ENCODE measurements at regions not wholly inside any gene's neighbourhood (a gene's known extent, or its start where the extent isn't known, plus 50 kb on each side); places are given as distances from the start of the nearest gene placed in this dataset.

DNA sequence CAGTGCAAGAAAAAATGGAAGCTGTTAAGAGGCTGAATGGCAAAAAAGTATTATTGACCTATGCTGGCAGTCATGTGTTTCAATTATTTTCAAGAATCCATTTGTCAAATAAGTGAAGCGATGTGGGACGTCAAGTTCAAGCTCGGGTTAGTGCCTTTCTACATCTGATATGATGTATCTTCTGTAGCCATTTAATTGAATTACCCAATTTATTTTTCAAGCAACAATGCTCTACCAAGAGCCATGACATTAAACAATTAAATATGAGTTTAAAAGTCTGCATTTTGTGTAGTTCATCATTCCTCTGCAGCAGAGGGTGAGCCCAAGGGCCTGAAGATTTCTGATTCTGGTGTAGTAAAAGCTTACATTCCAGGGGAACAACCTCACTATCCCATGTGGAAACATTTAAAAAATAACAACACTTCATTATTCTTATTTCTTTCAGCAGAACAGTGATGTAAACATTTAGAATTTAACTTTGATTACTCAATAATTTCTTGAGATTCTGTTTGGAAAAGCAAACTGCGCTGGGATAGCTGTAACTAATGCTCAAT is 619.7 kb upstream of the ARRDC3 start:
- WGBS = 91% methylated on average over 4 of the region's 4 CpGs
- Histone ChIP-seq H3K36me3 (ENCODE audit: insufficient read depth, low read length) (no peaks in the 10 kb centered on the region), H3K9ac (ENCODE audit: low read depth, low read length) (no peak overlapping the region), H3K4me1 (ENCODE audit: insufficient read depth, low read length) (peaks cover 11% of the 10 kb centered on the region), H3K27ac (ENCODE audit: low read depth, low read length) (no peak overlapping the region), H3K4me3 (ENCODE audit: low read length) (no peak overlapping the region), H3K9me3 (ENCODE audit: insufficient read depth, low read depth, low read length) (no peaks in the 10 kb centered on the region), H3K27me3 (ENCODE audit: insufficient read depth, low read length) (no peaks in the 10 kb centered on the region)

DNA sequence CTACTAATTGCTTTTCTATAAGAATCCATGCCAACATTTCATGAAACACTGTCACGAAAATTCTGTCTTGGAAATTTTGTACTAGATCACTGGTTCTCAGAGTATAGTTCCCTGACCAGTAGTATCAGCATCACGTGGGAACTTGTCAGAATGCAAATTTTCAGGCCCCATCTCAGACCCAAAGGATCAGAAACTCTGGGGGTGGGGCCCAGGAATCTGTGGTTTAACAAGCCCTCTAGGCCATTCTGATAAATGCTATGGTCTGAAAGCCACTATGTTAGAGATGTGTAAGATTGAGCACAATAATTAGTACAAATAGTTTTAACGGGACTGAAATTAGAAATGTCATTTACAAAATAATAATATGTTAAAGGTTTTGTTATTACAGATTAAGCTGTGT is 615.7 kb upstream of the ARRDC3 start:
- H3K4me3 ChIP-seq (ENCODE audit: low read length) = no peak overlapping the region
- no peak overlapping the region for H3K9ac ChIP-seq (ENCODE audit: low read depth, low read length)
- no peaks in the 10 kb centered on the region for H3K4me1 ChIP-seq (ENCODE audit: insufficient read depth, low read length)
- no peaks in the 10 kb centered on the region for H3K27me3 ChIP-seq (ENCODE audit: insufficient read depth, low read length)
- H3K27ac ChIP-seq (ENCODE audit: low read depth, low read length) = no peak overlapping the region
- 74% methylated on average over 3 of the region's 3 CpGs for WGBS
- no peaks in the 10 kb centered on the region for H3K36me3 ChIP-seq (ENCODE audit: insufficient read depth, low read length)
- H3K9me3 ChIP-seq (ENCODE audit: insufficient read depth, low read depth, low read length) = no peaks in the 10 kb centered on the region

DNA sequence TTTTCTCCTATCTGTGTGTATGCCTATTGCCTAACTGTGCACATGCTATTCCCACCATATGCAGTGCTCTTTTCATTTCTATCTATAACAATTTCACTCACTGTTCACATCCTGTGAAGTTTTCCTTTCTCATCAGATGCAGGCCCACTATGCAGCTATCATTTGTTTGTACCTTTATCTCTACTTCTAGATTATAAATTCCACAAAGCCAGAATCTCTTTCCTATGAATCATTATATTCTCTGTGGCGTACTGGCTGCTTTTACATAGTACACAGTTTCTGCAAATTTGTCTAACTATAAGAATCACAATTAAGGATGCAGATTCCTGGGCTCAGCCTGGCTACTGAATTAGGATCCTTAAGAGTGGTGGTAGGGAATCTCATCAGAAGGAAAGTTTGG is 600.8 kb upstream of the ARRDC3 start:
- 100% methylated on average over 1 of the region's 1 CpG for WGBS
- Histone ChIP-seq H3K9ac (ENCODE audit: low read depth, low read length) (no peak overlapping the region), H3K9me3 (ENCODE audit: insufficient read depth, low read depth, low read length) (no peaks in the 10 kb centered on the region)

DNA sequence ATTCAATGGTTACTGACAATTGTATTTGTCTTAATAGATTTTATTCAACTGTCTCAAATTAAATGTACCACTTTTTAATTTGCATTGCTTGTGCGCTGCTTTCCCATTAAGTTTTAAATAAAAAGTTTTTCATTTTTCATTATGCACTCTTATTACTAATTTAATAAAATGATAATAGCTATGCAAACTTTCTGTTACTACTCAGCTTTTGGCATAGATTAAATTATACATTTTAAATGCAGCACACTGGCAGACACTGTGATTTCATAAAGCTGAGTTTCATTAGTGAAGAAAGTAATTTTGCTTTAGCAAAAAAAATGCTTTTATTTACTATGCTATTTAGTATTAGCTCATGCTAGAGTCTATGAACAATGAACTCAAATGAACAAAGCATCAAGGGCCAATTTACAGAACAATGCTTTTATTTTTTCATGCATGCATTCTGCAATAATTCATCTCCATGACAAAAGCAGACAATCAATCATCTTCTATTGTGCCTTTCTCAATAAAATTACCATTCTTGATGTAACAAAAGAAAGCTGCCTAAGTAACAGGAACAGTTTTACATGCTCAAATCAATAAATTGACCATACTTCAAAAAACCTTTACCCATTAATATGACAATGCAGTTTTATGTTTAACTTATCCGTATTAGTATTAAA is 595.2 kb upstream of the ARRDC3 start:
- no CpG with 5 or more reads among the region's 2 CpGs for WGBS
- Histone ChIP-seq H3K4me3 (ENCODE audit: low read length) (no peak overlapping the region), H3K27me3 (ENCODE audit: insufficient read depth, low read length) (no peaks in the 10 kb centered on the region), H3K9me3 (ENCODE audit: insufficient read depth, low read depth, low read length) (no peaks in the 10 kb centered on the region), H3K9ac (ENCODE audit: low read depth, low read length) (no peak overlapping the region), H3K36me3 (ENCODE audit: insufficient read depth, low read length) (no peaks in the 10 kb centered on the region), H3K27ac (ENCODE audit: low read depth, low read length) (peak overlapping the region; percentile 48; the same call in 1 of the 2 replicates), H3K4me1 (ENCODE audit: insufficient read depth, low read length) (peaks cover 52% of the 10 kb centered on the region)

More for the DNA sequence above, 600.8 kb upstream of the ARRDC3 start:
- peaks cover 40% of the 10 kb centered on the region for H3K4me1 ChIP-seq (ENCODE audit: insufficient read depth, low read length)
- no peaks in the 10 kb centered on the region for H3K27me3 ChIP-seq (ENCODE audit: insufficient read depth, low read length)
- no peaks in the 10 kb centered on the region for H3K36me3 ChIP-seq (ENCODE audit: insufficient read depth, low read length)
- no peak overlapping the region for H3K27ac ChIP-seq (ENCODE audit: low read depth, low read length)
- H3K4me3 ChIP-seq (ENCODE audit: low read length) = no peak overlapping the region

DNA sequence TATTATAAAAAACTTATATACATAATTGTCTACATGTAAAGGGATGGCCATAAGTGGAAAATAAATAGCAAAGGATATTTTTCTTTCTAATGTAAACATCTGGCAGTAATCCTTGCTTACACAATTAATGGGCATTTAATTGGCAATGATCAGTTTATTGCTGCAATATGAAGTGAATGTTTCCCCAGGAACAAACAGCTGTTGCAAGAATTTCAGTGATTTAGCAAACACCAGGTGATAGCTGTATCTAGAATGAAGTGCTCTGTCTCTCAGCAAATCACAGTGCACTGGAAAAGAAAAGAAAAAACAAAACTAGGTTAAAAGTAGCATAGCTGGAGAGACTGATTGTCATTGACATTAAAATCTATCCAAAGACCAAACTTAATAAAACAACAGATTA is 594.5 kb upstream of the ARRDC3 start:
- Histone ChIP-seq H3K36me3 (ENCODE audit: insufficient read depth, low read length) (no peaks in the 10 kb centered on the region), H3K9me3 (ENCODE audit: insufficient read depth, low read depth, low read length) (no peaks in the 10 kb centered on the region), H3K4me3 (ENCODE audit: low read length) (no peak overlapping the region), H3K4me1 (ENCODE audit: insufficient read depth, low read length) (peaks cover 52% of the 10 kb centered on the region), H3K27ac (ENCODE audit: low read depth, low read length) (no peak overlapping the region; the same call in 1 of the 2 replicates), H3K27me3 (ENCODE audit: insufficient read depth, low read length) (no peaks in the 10 kb centered on the region), H3K9ac (ENCODE audit: low read depth, low read length) (no peak overlapping the region)

DNA sequence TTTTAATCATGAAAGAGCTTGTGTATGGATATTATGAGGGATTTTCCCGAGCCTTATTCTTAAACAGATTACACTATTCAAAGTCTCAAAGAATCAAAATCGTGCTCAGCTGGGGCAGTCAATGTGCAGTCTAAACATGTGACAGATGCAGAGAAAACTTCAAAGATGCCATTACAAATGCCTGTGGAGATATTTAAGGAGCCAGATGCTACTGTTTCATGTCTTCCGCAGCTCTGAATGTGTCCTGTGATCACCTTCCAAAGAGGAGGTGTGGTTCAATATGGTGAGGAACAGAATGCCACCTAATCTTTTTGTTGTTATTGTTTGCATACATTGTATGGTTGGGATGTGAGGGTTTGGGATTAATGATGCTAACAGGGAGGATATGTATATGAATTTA is 593.3 kb upstream of the ARRDC3 start:
- 82% methylated on average over 3 of the region's 3 CpGs for WGBS
- H3K9me3 ChIP-seq (ENCODE audit: insufficient read depth, low read depth, low read length) = no peaks in the 10 kb centered on the region
- H3K4me3 ChIP-seq (ENCODE audit: low read length) = no peak overlapping the region
- peaks cover 52% of the 10 kb centered on the region for H3K4me1 ChIP-seq (ENCODE audit: insufficient read depth, low read length)
- no peaks in the 10 kb centered on the region for H3K27me3 ChIP-seq (ENCODE audit: insufficient read depth, low read length)
- no peaks in the 10 kb centered on the region for H3K36me3 ChIP-seq (ENCODE audit: insufficient read depth, low read length)
- no peak overlapping the region for H3K9ac ChIP-seq (ENCODE audit: low read depth, low read length)
- no peak overlapping the region for H3K27ac ChIP-seq (ENCODE audit: low read depth, low read length)

DNA sequence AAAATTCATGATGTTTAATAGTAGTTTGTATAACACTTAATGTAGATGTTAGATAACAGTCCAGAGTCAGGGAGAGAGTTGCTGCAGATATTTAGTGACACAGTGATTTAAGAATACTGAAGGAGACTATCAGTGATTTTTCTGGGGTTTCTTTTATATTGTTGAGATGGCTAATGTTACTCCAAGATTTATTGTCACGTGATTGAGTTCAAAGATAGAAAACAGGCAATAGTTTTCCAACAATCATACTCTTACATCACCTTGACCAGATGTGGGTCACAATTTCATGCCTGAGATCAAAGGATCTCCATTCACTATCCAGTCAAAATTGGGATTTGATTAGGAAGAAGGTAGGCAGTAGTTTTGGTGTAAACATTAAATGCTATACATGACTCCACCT is 580.0 kb upstream of the ARRDC3 start:
- H3K27me3 ChIP-seq (ENCODE audit: insufficient read depth, low read length) = no peaks in the 10 kb centered on the region
- no peak overlapping the region for H3K9ac ChIP-seq (ENCODE audit: low read depth, low read length)
- no peaks in the 10 kb centered on the region for H3K36me3 ChIP-seq (ENCODE audit: insufficient read depth, low read length)
- no peak overlapping the region for H3K4me3 ChIP-seq (ENCODE audit: low read length)
- H3K4me1 ChIP-seq (ENCODE audit: insufficient read depth, low read length) = no peaks in the 10 kb centered on the region
- WGBS = 100% methylated on average over 1 of the region's 1 CpG
- H3K9me3 ChIP-seq (ENCODE audit: insufficient read depth, low read depth, low read length) = 0 out of 2 replicates have a peak, but pooled peaks cover 4% of the 10 kb centered on the region
- H3K27ac ChIP-seq (ENCODE audit: low read depth, low read length) = no peak overlapping the region

DNA sequence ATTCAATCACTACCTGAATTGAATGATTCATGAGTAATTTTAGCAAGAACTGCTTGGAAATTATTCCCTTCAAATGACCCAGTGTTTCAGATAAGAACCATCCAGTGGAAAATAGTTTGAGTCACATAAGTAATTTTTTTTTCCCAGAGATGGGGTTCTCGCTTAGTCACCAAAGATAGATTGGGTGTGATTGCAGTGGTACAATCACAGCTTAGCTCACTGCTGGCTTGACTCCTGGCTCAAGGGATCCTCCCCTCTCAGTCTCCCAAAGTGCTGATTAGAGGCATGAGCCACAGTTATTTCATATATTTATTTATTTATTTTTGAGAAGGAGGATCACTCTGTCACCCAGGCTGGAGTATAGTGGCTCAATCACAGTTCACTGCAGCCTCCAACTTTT is 574.5 kb upstream of the ARRDC3 start:
- H3K4me1 ChIP-seq (ENCODE audit: insufficient read depth, low read length) = peaks cover 7% of the 10 kb centered on the region
- WGBS = 100% methylated on average over 1 of the region's 1 CpG
- H3K9ac ChIP-seq (ENCODE audit: low read depth, low read length) = no peak overlapping the region
- no peak overlapping the region for H3K27ac ChIP-seq (ENCODE audit: low read depth, low read length)
- H3K4me3 ChIP-seq (ENCODE audit: low read length) = no peak overlapping the region
- no peaks in the 10 kb centered on the region for H3K9me3 ChIP-seq (ENCODE audit: insufficient read depth, low read depth, low read length)
- no peaks in the 10 kb centered on the region for H3K27me3 ChIP-seq (ENCODE audit: insufficient read depth, low read length)
- no peaks in the 10 kb centered on the region for H3K36me3 ChIP-seq (ENCODE audit: insufficient read depth, low read length)

DNA sequence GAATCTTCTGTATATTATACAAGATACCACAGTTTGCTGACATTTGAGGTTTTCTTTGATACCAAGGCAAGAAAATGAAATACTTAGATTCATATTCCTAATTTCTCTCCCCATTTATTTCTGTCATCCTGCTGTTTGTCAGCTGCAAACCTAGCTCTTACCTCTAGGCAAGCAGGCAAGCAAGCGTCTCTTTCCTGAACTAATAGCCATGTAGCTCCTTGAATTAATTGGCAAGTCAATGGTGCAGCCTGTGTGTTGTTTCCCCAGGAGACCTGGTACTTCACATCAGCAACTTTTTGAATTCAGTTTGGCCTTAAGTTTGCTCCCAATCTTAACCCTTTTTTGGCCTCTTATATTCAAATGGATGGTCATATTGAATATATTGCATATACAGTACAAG is 573.6 kb upstream of the ARRDC3 start:
- no peaks in the 10 kb centered on the region for H3K27me3 ChIP-seq (ENCODE audit: insufficient read depth, low read length)
- WGBS = 38% methylated on average over 1 of the region's 1 CpG
- H3K36me3 ChIP-seq (ENCODE audit: insufficient read depth, low read length) = no peaks in the 10 kb centered on the region

DNA sequence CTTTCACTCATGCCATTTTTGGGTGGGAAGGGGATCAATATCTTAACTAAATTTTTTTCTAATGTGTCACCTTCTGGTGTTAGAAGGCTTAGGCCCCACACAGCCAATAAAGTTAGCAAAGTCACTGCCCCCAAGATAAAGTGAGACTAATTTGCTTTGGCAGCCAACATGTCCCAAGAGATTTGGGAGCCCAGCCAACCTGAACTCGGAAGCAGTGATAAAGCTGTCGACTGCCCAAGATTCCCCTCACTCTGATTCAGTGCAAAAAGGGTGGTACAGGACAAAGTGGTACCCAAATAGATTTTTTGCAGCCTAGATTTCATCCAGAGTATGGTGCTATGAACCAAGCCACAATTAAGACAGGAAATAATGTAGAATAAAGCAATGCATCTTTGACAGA is 572.5 kb upstream of the ARRDC3 start:
- no peak overlapping the region for H3K27ac ChIP-seq (ENCODE audit: low read depth, low read length)
- 85% methylated on average over 2 of the region's 2 CpGs for WGBS

More for the DNA sequence above, 573.6 kb upstream of the ARRDC3 start:
- H3K4me1 ChIP-seq (ENCODE audit: insufficient read depth, low read length) = peaks cover 7% of the 10 kb centered on the region
- no peaks in the 10 kb centered on the region for H3K9me3 ChIP-seq (ENCODE audit: insufficient read depth, low read depth, low read length)
- H3K4me3 ChIP-seq (ENCODE audit: low read length) = no peak overlapping the region
- no peak overlapping the region for H3K9ac ChIP-seq (ENCODE audit: low read depth, low read length)
- no peak overlapping the region for H3K27ac ChIP-seq (ENCODE audit: low read depth, low read length)

DNA sequence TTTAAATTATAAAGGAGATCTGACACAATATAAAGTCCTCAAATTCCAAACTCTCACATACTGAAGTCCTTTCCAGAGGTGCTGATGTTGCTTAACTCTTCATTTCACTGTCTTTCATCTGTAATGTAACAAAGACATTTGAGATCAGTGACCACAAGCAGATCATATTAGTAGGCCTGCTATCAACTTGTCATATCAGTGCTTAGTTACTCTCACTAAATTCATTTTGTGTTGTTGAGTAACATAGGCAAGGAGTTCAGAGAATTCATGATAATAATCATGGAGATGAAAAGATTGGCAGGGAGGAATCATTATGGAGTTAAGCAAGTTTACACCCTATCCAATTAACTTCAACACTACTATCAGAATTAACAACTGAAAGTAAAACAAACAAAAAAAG is 571.0 kb upstream of the ARRDC3 start:
- Histone ChIP-seq H3K9ac (ENCODE audit: low read depth, low read length) (no peak overlapping the region), H3K4me3 (ENCODE audit: low read length) (no peak overlapping the region), H3K36me3 (ENCODE audit: insufficient read depth, low read length) (no peaks in the 10 kb centered on the region), H3K4me1 (ENCODE audit: insufficient read depth, low read length) (peaks cover 7% of the 10 kb centered on the region), H3K27me3 (ENCODE audit: insufficient read depth, low read length) (no peaks in the 10 kb centered on the region), H3K27ac (ENCODE audit: low read depth, low read length) (no peak overlapping the region), H3K9me3 (ENCODE audit: insufficient read depth, low read depth, low read length) (no peaks in the 10 kb centered on the region)

More for the DNA sequence above, 572.5 kb upstream of the ARRDC3 start:
- Histone ChIP-seq H3K27me3 (ENCODE audit: insufficient read depth, low read length) (no peaks in the 10 kb centered on the region), H3K36me3 (ENCODE audit: insufficient read depth, low read length) (no peaks in the 10 kb centered on the region), H3K4me1 (ENCODE audit: insufficient read depth, low read length) (peaks cover 7% of the 10 kb centered on the region), H3K9ac (ENCODE audit: low read depth, low read length) (no peak overlapping the region), H3K4me3 (ENCODE audit: low read length) (no peak overlapping the region), H3K9me3 (ENCODE audit: insufficient read depth, low read depth, low read length) (no peaks in the 10 kb centered on the region)

DNA sequence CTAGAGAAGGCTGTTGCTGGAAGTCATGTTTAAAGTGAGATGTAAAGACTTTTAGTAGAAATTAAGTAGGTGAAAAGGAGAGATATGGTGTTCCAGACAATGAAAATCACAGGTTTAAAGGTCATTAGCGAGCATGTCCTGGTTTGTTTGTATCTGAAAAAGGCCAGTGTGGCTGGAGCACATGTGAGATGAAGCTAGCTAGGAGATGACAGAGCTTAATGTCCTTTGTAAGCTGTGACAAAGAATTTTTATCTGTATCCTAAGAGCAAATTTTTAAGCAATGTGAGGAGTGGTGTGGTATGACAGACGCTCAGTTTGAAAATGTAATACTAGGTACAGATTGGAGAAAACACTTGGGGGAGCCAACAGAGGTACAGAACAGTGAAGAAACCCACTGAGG is 567.2 kb upstream of the ARRDC3 start:
- H3K4me3 ChIP-seq (ENCODE audit: low read length) = no peak overlapping the region
- H3K4me1 ChIP-seq (ENCODE audit: insufficient read depth, low read length) = no peaks in the 10 kb centered on the region
- no peaks in the 10 kb centered on the region for H3K36me3 ChIP-seq (ENCODE audit: insufficient read depth, low read length)
- no peaks in the 10 kb centered on the region for H3K27me3 ChIP-seq (ENCODE audit: insufficient read depth, low read length)
- H3K9ac ChIP-seq (ENCODE audit: low read depth, low read length) = no peak overlapping the region
- H3K27ac ChIP-seq (ENCODE audit: low read depth, low read length) = no peak overlapping the region
- 90% methylated on average over 2 of the region's 2 CpGs for WGBS
- H3K9me3 ChIP-seq (ENCODE audit: insufficient read depth, low read depth, low read length) = no peaks in the 10 kb centered on the region
